ENCODE measurements at regions not wholly inside any gene's neighbourhood (a gene's known extent, or its start where the extent isn't known, plus 50 kb on each side); places are given as distances from the start of the nearest gene placed in this dataset.
"Not testable (repeated sequence)": the region's sequence is repeated elsewhere in the genome, so short reads cannot be mapped to it uniquely, and the experiment has no call there.

GRCh38 chr11:37171451-37171850, 573.4 kb upstream of the RAG2 start:
- no peak for DNase-seq (ENCODE audit: low read depth)

- DNase-seq (ENCODE audit: low read depth), result no peak
These were observed 572.3 kb upstream of the RAG2 start for GRCh38 chr11:37170311-37170710.

- not testable (repeated sequence) for DNase-seq (ENCODE audit: low read depth)
These were observed 547.4 kb upstream of the RAG2 start for GRCh38 chr11:37145434-37145833.

GRCh38 chr11:37142591-37142990, 544.6 kb upstream of the RAG2 start:
- no peak for DNase-seq (ENCODE audit: low read depth)

- DNase-seq (ENCODE audit: low read depth), result no peak
These were observed 543.7 kb upstream of the RAG2 start for GRCh38 chr11:37141707-37142106.

GRCh38 chr11:37135606-37136005, 537.6 kb upstream of the RAG2 start:
- not testable (repeated sequence) for DNase-seq (ENCODE audit: low read depth)

GRCh38 chr11:37134637-37135036, 536.6 kb upstream of the RAG2 start:
- no peak for DNase-seq (ENCODE audit: low read depth)

- no peak for DNase-seq (ENCODE audit: low read depth)
These were observed 526.3 kb upstream of the RAG2 start for GRCh38 chr11:37124384-37124783.

GRCh38 chr11:37115963-37116362, 517.9 kb upstream of the RAG2 start:
- DNase-seq (ENCODE audit: low read depth), result no peak

- DNase-seq (ENCODE audit: low read depth), result no peak
These were observed 512.3 kb upstream of the RAG2 start for GRCh38 chr11:37110385-37110784.

GRCh38 chr11:37109286-37109585, 511.2 kb upstream of the RAG2 start:
- DNase-seq (ENCODE audit: low read depth), result no peak

- no peak for DNase-seq (ENCODE audit: low read depth)
These were observed 510.6 kb upstream of the RAG2 start for GRCh38 chr11:37108436-37109285.

- DNase-seq (ENCODE audit: low read depth), result no peak
These were observed 509.8 kb upstream of the RAG2 start for GRCh38 chr11:37107831-37108230.

- no peak for DNase-seq (ENCODE audit: low read depth)
These were observed 509.4 kb upstream of the RAG2 start for GRCh38 chr11:37107415-37107814.

- DNase-seq (ENCODE audit: low read depth), result no peak
These were observed 507.4 kb upstream of the RAG2 start for GRCh38 chr11:37105427-37105826.

- no peak for DNase-seq (ENCODE audit: low read depth)
These were observed 506.3 kb upstream of the RAG2 start for GRCh38 chr11:37104380-37104779.

GRCh38 chr11:37100008-37100407, 502.0 kb upstream of the RAG2 start:
- no peak for DNase-seq (ENCODE audit: low read depth)

- no peak for DNase-seq (ENCODE audit: low read depth)
These were observed 494.5 kb upstream of the RAG2 start for GRCh38 chr11:37092487-37092886.

- DNase-seq (ENCODE audit: low read depth), result no peak
These were observed 491.4 kb upstream of the RAG2 start for GRCh38 chr11:37089439-37089838.

GRCh38 chr11:37088573-37088910, 490.5 kb upstream of the RAG2 start:
- DNase-seq (ENCODE audit: low read depth), result no peak

GRCh38 chr11:37087650-37088572, 489.9 kb upstream of the RAG2 start:
- no peak for DNase-seq (ENCODE audit: low read depth)

- DNase-seq (ENCODE audit: low read depth), result no peak
These were observed 480.5 kb upstream of the RAG2 start for GRCh38 chr11:37078521-37078920.

- DNase-seq (ENCODE audit: low read depth), result no peak
These were observed 478.8 kb upstream of the RAG2 start for GRCh38 chr11:37076866-37077265.

All from stromal cell of bone marrow (primary cell).